OCI-LY3 (cell line): ENCODE measurements at regions not wholly inside any gene's neighbourhood (a gene's known extent, or its start where the extent isn't known, plus 50 kb on each side); places are given as distances from the start of the nearest gene placed in this dataset.

Experiments used
- H2AFZ ChIP-seq: fragments of 200-600, 300-600 bp; shearing (Covaris generic); 2 replicates; pipeline ENCODE4 v1.6.0; 2014; ENCODE audit warnings: antibody characterized with exemption, low read depth, low read length
- H3K27ac ChIP-seq: fragments of 200-600, 300-600 bp; sonication (generic); 2 replicates; pipeline ENCODE4 v1.5.1; 2014; ENCODE audit warnings: mild to moderate bottlenecking, low read length, moderate library complexity, mixed read lengths
- H3K27me3 ChIP-seq: fragments of 200-600, 300-600 bp; sonication (generic); 2 replicates; pipeline ENCODE4 v1.6.1; 2014; ENCODE audit warnings: low read depth, low read length, mixed read lengths
- H3K36me3 ChIP-seq: fragments of 200-600, 300-600 bp; sonication (generic); replicated peaks from 2 replicates; pipeline ENCODE3; 2014; ENCODE audit warnings: low read depth, low read length, mixed read lengths
- H3K4me1 ChIP-seq: fragments of 300-600, 200-600 bp; sonication (generic); 2 replicates; pipeline ENCODE4 v1.6.1; 2014; ENCODE audit warnings: low read length, mixed read lengths
- H3K4me2 ChIP-seq: fragments of 200-600, 300-600 bp; sonication (generic); 2 replicates; pipeline ENCODE4 v1.6.1; 2014; ENCODE audit warnings: low read length, mixed read lengths
- H3K4me3 ChIP-seq: fragments of 300-600, 200-600 bp; sonication (generic); 2 replicates; pipeline ENCODE4 v1.5.1; 2014; ENCODE audit warnings: antibody characterized with exemption, mild to moderate bottlenecking, low read length, moderate library complexity
- H3K79me2 ChIP-seq: fragments of 300-600, 200-600 bp; shearing (Covaris generic); 2 replicates; pipeline ENCODE4 v1.6.1; 2014; ENCODE audit warnings: mild to moderate bottlenecking, low read length, mixed read lengths
- H3K9ac ChIP-seq: fragments of 300-600, 200-600 bp; shearing (Covaris generic); 2 replicates; pipeline ENCODE4 v1.6.0; 2014; ENCODE audit warnings: mild to moderate bottlenecking, low read length, moderate library complexity
- H3K9me3 ChIP-seq: fragments of 200-600, 300-600 bp; shearing (Covaris generic); 2 replicates; pipeline ENCODE4 v1.6.1; 2014; ENCODE audit warnings: low read length, mixed read lengths; ENCODE audit not compliant: insufficient read depth
- H4K20me1 ChIP-seq: fragments of 200-600, 300-600 bp; sonication (generic); 2 replicates; pipeline ENCODE4 v1.6.1; 2016; ENCODE audit warnings: low read length, mixed read lengths; ENCODE audit not compliant: insufficient read depth
- CTCF ChIP-seq: fragments of 200-600, 300-600 bp; sonication (generic); IDR thresholded peaks from 2 replicates; pipeline ENCODE4 v1.5.1; 2014; ENCODE audit warnings: antibody characterized with exemption, low read length, low read depth
- EZH2phosphoT487 ChIP-seq: fragments of 200-600 bp; shearing (Covaris generic); IDR thresholded peaks from 2 replicates; pipeline ENCODE4 v1.6.1; 2018; ENCODE audit warnings: antibody characterized with exemption, mixed run types, low read depth

GRCh38 chr18:37764541-37765288 lies 199.1 kb upstream of the CELF4 start:
- Histone ChIP-seq H3K4me1 (no peaks in the 10 kb centered on the region), H3K4me3 (no peak overlapping the region), H3K27ac (no peak overlapping the region), H4K20me1 (no peaks in the 10 kb centered on the region), H3K9ac (no peak overlapping the region), H3K9me3 (no peaks in the 10 kb centered on the region), H3K36me3 (no peaks in the 10 kb centered on the region), H2AFZ (no peak overlapping the region), H3K27me3 (no peaks in the 10 kb centered on the region), H3K79me2 (no peaks in the 10 kb centered on the region), H3K4me2 (no peak overlapping the region)
- no peak for TF ChIP-seq EZH2phosphoT487
- no peak for TF ChIP-seq CTCF

GRCh38 chr18:37762076-37762621 lies 196.6 kb upstream of the CELF4 start:
- Histone ChIP-seq H3K27me3 (no peaks in the 10 kb centered on the region), H2AFZ (no peak overlapping the region), H4K20me1 (no peaks in the 10 kb centered on the region), H3K4me2 (no peak overlapping the region), H3K9ac (no peak overlapping the region), H3K27ac (no peak overlapping the region), H3K4me1 (no peaks in the 10 kb centered on the region), H3K79me2 (no peaks in the 10 kb centered on the region), H3K4me3 (no peak overlapping the region), H3K9me3 (no peaks in the 10 kb centered on the region), H3K36me3 (no peaks in the 10 kb centered on the region)
- TF ChIP-seq CTCF (no peak), EZH2phosphoT487 (no peak)

GRCh38 chr18:37754141-37754540 lies 188.5 kb upstream of the CELF4 start:
- Histone ChIP-seq H3K9ac (no peak overlapping the region), H3K9me3 (no peaks in the 10 kb centered on the region), H3K27ac (no peak overlapping the region), H4K20me1 (no peaks in the 10 kb centered on the region), H3K27me3 (no peaks in the 10 kb centered on the region), H3K36me3 (no peaks in the 10 kb centered on the region), H3K4me1 (no peaks in the 10 kb centered on the region), H3K4me3 (no peak overlapping the region), H3K4me2 (no peak overlapping the region), H3K79me2 (no peaks in the 10 kb centered on the region), H2AFZ (no peak overlapping the region)
- no peak for TF ChIP-seq EZH2phosphoT487
- TF ChIP-seq CTCF, result no peak

- Histone ChIP-seq H3K9ac (no peak overlapping the region), H3K79me2 (no peaks in the 10 kb centered on the region), H3K4me3 (no peak overlapping the region), H2AFZ (peak overlapping the region; percentile 43; the same call in 1 of the 2 replicates), H3K9me3 (no peaks in the 10 kb centered on the region), H3K27ac (no peak overlapping the region), H3K4me1 (peaks cover 42% of the 10 kb centered on the region), H4K20me1 (no peaks in the 10 kb centered on the region), H3K36me3 (no peaks in the 10 kb centered on the region), H3K27me3 (no peaks in the 10 kb centered on the region), H3K4me2 (0 out of 2 replicates have a peak overlapping the region, but pooled peaks have one; percentile 4)
- no peak for TF ChIP-seq CTCF
- TF ChIP-seq EZH2phosphoT487, result no peak
Measured at GRCh38 chr18:37742436-37742835, 176.8 kb upstream of the CELF4 start.
